Prostate gland (tissue), 2 donors: ENCODE measurements at regions not wholly inside any gene's neighbourhood (a gene's known extent, or its start where the extent isn't known, plus 50 kb on each side); places are given as distances from the start of the nearest gene placed in this dataset.

Experiments
- POLR2A ChIP-seq: fragments of 450-650 bp; IDR thresholded peaks from one replicate; pipeline ENCODE4 v1.6.1; 2016; ENCODE audit warnings: antibody characterized with exemption, mild to moderate bottlenecking
- POLR2AphosphoS5 ChIP-seq: sonication (generic); formaldehyde crosslinking; IDR thresholded peaks from one replicate; pipeline ENCODE4 v1.6.1; 2017; ENCODE audit warnings: antibody characterized with exemption
- TF ChIP-seq, protein P1 (sequence below), 4 experiments: fragments of 200-600 bp in 2 of 4; fragments of 450-650 bp in 2 of 4; sonication (generic) in 2 of 4; IDR thresholded peaks; 1 replicate in 3 of 4; 2 replicates in 1 of 4; pipeline ENCODE4 v1.5.1; 2016 to 2019; ENCODE audit warnings: antibody characterized with exemption in 4 of 4, mild to moderate bottlenecking in 2 of 4, moderate library complexity in 2 of 4

DNA sequence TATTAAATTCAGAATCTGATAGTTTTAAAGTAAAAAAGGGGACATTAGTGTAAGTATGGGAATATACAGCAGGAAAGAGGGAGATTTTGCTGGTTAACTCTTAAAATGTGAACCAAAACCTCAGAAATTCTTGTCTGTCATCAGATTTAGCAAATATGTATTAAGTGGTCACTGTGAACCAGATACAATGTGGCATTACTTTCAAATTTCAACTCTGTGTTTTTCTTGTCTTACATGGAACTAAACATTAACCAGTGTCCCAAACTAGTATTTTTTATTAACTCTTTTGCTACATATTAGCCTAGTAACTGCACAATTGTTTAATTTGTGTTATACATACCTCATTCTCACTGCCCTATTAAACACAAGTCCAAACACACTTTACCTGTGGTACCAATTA is 259.9 kb upstream of the RASA1 start:
- TF ChIP-seq, protein P1, sequence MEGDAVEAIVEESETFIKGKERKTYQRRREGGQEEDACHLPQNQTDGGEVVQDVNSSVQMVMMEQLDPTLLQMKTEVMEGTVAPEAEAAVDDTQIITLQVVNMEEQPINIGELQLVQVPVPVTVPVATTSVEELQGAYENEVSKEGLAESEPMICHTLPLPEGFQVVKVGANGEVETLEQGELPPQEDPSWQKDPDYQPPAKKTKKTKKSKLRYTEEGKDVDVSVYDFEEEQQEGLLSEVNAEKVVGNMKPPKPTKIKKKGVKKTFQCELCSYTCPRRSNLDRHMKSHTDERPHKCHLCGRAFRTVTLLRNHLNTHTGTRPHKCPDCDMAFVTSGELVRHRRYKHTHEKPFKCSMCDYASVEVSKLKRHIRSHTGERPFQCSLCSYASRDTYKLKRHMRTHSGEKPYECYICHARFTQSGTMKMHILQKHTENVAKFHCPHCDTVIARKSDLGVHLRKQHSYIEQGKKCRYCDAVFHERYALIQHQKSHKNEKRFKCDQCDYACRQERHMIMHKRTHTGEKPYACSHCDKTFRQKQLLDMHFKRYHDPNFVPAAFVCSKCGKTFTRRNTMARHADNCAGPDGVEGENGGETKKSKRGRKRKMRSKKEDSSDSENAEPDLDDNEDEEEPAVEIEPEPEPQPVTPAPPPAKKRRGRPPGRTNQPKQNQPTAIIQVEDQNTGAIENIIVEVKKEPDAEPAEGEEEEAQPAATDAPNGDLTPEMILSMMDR (IDR thresholded peaks at IDR 0.05) = no peak
- TF ChIP-seq POLR2AphosphoS5 (no peak), POLR2A (no peak)
